GM12878 (cell line): ENCODE measurements at regions not wholly inside any gene's neighbourhood (a gene's known extent, or its start where the extent isn't known, plus 50 kb on each side); places are given as distances from the start of the nearest gene placed in this dataset.

Experiments used
- ATAC-seq: fragments of 200-7000 bp; cut with Tn5 transposase; 3 replicates; pipeline ENCODE4 v1.9.1; 2020; ENCODE audit warnings: mild to moderate bottlenecking, moderate library complexity
- BruUV-seq: library from RNA; stranded (reverse); fragments of 400-500 nt; replicated peaks from 2 replicates; lab custom pipeline; 2021; lab: Mats Ljungman, UMichigan
- CTCF ChIA-PET: fragments of 300-600 bp; sonication (Branson Sonifier 250); formaldehyde crosslinking; extraction: SDS; loops from one replicate; lab custom pipeline; 2021; ENCODE audit warnings: inconsistent platforms; lab: Yijun Ruan, JAX
- POLR2A ChIA-PET: fragments of 350-600 bp; formaldehyde crosslinking; extraction: SDS; loops from one replicate; lab custom pipeline; 2021; ENCODE audit warnings: inconsistent platforms; lab: Charles Lee
- RAD21 ChIA-PET: fragments of 300-600 bp; sonication (Branson Sonifier 250); formaldehyde crosslinking; loops from one replicate; lab custom pipeline; 2023; ENCODE audit warnings: antibody characterized with exemption; ENCODE audit not compliant: unreplicated experiment; lab: Charles Lee
- SMC1A ChIA-PET: fragments of 300-600 bp; sonication (Branson Sonifier 250); formaldehyde crosslinking; loops from one replicate; lab custom pipeline; 2023; ENCODE audit not compliant: unreplicated experiment, uncharacterized antibody; lab: Charles Lee
- DNase-seq: peaks from one replicate; pipeline ENCODE4 v3.0.0-alpha.2; 2011; ENCODE audit warnings: low read depth, low spot score
- FAIRE-seq: peaks from 3 replicates; lab custom pipeline; 2011; peaks lifted over from hg19 to GRCh38; lab: Jason Lieb, UNC
- H2AFZ ChIP-seq: 2 replicates; pipeline ENCODE4 v1.6.0; 2011; ENCODE audit warnings: low read depth, low read length, control low read depth; ENCODE audit not compliant: control insufficient read depth
- H3K27ac ChIP-seq: 2 replicates; pipeline ENCODE4 v1.5.1; 2011; ENCODE audit warnings: control low read depth; ENCODE audit not compliant: control insufficient read depth, insufficient read depth
- H3K27me3 ChIP-seq, 2 experiments: replicated peaks in 1 of 2; 2 replicates each; pipeline versions ENCODE4 v1.6.0 to v1.6.1; 2011; ENCODE audit warnings: low read length in 1 of 2; ENCODE audit not compliant: control insufficient read depth in 2 of 2, insufficient read depth in 2 of 2
- H3K36me3 ChIP-seq, 2 experiments: 2 replicates each; pipeline ENCODE4 v1.5.1; 2011; ENCODE audit warnings: low read length in 1 of 2; ENCODE audit not compliant: control insufficient read depth in 2 of 2, insufficient read depth in 2 of 2
- H3K4me1 ChIP-seq: 2 replicates; pipeline ENCODE4 v1.6.1; 2011; ENCODE audit warnings: mild to moderate bottlenecking, low read length, moderate library complexity, mixed read lengths; ENCODE audit not compliant: control insufficient read depth, insufficient read depth
- H3K4me2 ChIP-seq: 2 replicates; pipeline ENCODE4 v1.6.0; 2011; ENCODE audit warnings: control low read depth; ENCODE audit not compliant: control insufficient read depth, insufficient read depth
- H3K4me3 ChIP-seq: fragments of 200-600 bp; sonication (generic); 2 replicates; pipeline ENCODE4 v1.5.1; 2016
- H3K79me2 ChIP-seq: 2 replicates; pipeline ENCODE4 v1.6.0; 2011; ENCODE audit warnings: low read length; ENCODE audit not compliant: control insufficient read depth, insufficient read depth
- H3K9ac ChIP-seq: 2 replicates; pipeline ENCODE4 v1.8.0; 2011; ENCODE audit warnings: low read length, control low read depth, mixed read lengths; ENCODE audit not compliant: control insufficient read depth, insufficient read depth
- H3K9me3 ChIP-seq: replicated peaks from 3 replicates; pipeline ENCODE4 v1.5.1; 2011; ENCODE audit warnings: mild to moderate bottlenecking, low read length; ENCODE audit not compliant: control insufficient read depth, insufficient read depth
- H4K20me1 ChIP-seq: 2 replicates; pipeline ENCODE4 v1.6.0; 2011; ENCODE audit not compliant: control insufficient read depth, insufficient read depth
- ATF7 ChIP-seq: fragments of 450-650 bp; IDR thresholded peaks from 2 replicates; pipeline ENCODE4 v1.6.1; 2016; ENCODE audit warnings: low read depth, mild to moderate bottlenecking
- BHLHE40 ChIP-seq, 2 experiments: fragments of 450-650 bp in 1 of 2; IDR thresholded peaks; 2 replicates each; pipeline ENCODE4 v1.6.1; 2011 to 2017; ENCODE audit warnings: low read depth in 2 of 2, borderline replicate concordance in 1 of 2, improper control_type of control experiment in 1 of 2, low read length in 1 of 2, mild to moderate bottlenecking in 1 of 2
- CTCF ChIP-seq, 3 experiments: IDR thresholded peaks in 2 of 3; conservative IDR thresholded peaks in 1 of 3; 2 replicates each; pipeline ENCODE4 v1.5.1; 2011; ENCODE audit warnings: low read depth in 3 of 3, low read length in 3 of 3, mild to moderate bottlenecking in 3 of 3, control low read depth in 2 of 3, moderate library complexity in 2 of 3, inconsistent platforms in 1 of 3, mixed read lengths in 1 of 3; ENCODE audit not compliant: control insufficient read depth in 2 of 3, insufficient read depth in 1 of 3; ENCODE audit errors: extremely low read depth in 1 of 3
- RELA ChIP-seq: fragments of 450-650 bp; IDR thresholded peaks from 2 replicates; pipeline ENCODE4 v1.8.0; 2014; ENCODE audit warnings: borderline replicate concordance; ENCODE audit not compliant: partially characterized antibody
- TCF7 ChIP-seq: IDR thresholded peaks from 2 replicates; pipeline ENCODE4 v1.6.1; 2014; ENCODE audit warnings: antibody characterized with exemption, borderline replicate concordance
- ZBTB40 ChIP-seq: fragments of 450-650 bp; IDR thresholded peaks from 2 replicates; pipeline ENCODE4 v1.6.1; 2016; ENCODE audit warnings: mild to moderate bottlenecking, moderate library complexity, borderline replicate concordance
- ZNF274 ChIP-seq: IDR thresholded peaks from one replicate; pipeline ENCODE4 v1.8.0; 2011; ENCODE audit not compliant: insufficient read length, insufficient read depth
- ZNF622 ChIP-seq: fragments of 450-650 bp; IDR thresholded peaks from 2 replicates; pipeline ENCODE4 v1.6.1; 2017; ENCODE audit warnings: mild to moderate bottlenecking, inconsistent platforms
- WGBS: methylation state at CpG from one replicate; pipeline ENCODE4 v1.1.6; 2016; ENCODE audit warnings: low lambda C conversion rate; ENCODE audit not compliant: insufficient replicate concordance, insufficient coverage; ENCODE audit errors: missing lambda C conversion rate; 5-methylcytosine and 5-hydroxymethylcytosine counted together
- in situ Hi-C: fragments of 300-500 bp; cut with MboI; formaldehyde crosslinking; loops from 9 replicates; pipeline ENCODE4 v1.14.3; 2018; ENCODE audit warnings: mixed read lengths
- intact Hi-C: fragments of 100-400 bp; cut with micrococcal nuclease; formaldehyde crosslinking; loops from one replicate; pipeline ENCODE4 v1.14.2; 2022; ENCODE audit not compliant: unreplicated experiment

- Histone ChIP-seq H3K27me3 (no peaks in the 10 kb centered on the region), H3K27ac (no peak overlapping the region), H3K4me3 (no peak overlapping the region), H2AFZ (no peak overlapping the region), H3K4me1 (no peaks in the 10 kb centered on the region), H3K4me2 (no peak overlapping the region), H3K9me3 (no peaks in the 10 kb centered on the region; the same call in 2 of the 3 replicates), H4K20me1 (no peaks in the 10 kb centered on the region), H3K36me3 (no peaks in the 10 kb centered on the region), H3K79me2 (no peaks in the 10 kb centered on the region), H3K9ac (no peak overlapping the region)
- BruUV-seq: no TSS peak
- SMC1A ChIA-PET: interaction anchor here (0.6 kb wide), 1 partner anchor 42 kb away, joined by 3 read pairs; no protein-coding TSS in a partner anchor
- 13% methylated on average over 4 of the region's 4 CpGs for WGBS
- RAD21 ChIA-PET: no interaction called here
- POLR2A ChIA-PET: no interaction called here
- in situ Hi-C loops (no loop called here), intact Hi-C loops (no loop called here)
- no peak for ATAC-seq
- 0 out of 6 replicates have a peak, but pooled peaks of 1 of the 3 experiments have one; percentile 1 for TF ChIP-seq CTCF (IDR thresholded peaks at IDR 0.05 in 2 of 3, conservative IDR thresholded peaks at IDR 0.05 in 1 of 3; ENCODE audit: control insufficient read depth in 2 of 3, extremely low read depth in 1 of 3, insufficient read depth in 1 of 3, low read depth in 3 of 3, low read length in 3 of 3)
- TF ChIP-seq RELA: no peak
- no peak for DNase-seq
- CTCF ChIA-PET: interaction anchor here (1.2 kb wide), 1 partner anchor 49 kb away, joined by 3 read pairs; no protein-coding TSS in a partner anchor
- no peak for FAIRE-seq
These were observed 365.7 kb downstream of the NPIPA8 start for GRCh38 chr16:17970816-17971331.

- no TSS peak for BruUV-seq
- no peaks in the 10 kb centered on the region for H3K4me1 ChIP-seq
- 14% methylated on average over 5 of the region's 5 CpGs for WGBS
- H3K4me3 ChIP-seq: no peak overlapping the region
- in situ Hi-C loops (no loop called here), intact Hi-C loops (no loop called here)
- no peak for ATAC-seq
- no peaks in the 10 kb centered on the region for H3K36me3 ChIP-seq
- no peak overlapping the region for H3K27ac ChIP-seq
- no peak for FAIRE-seq
- no peak for DNase-seq
- no peaks in the 10 kb centered on the region for H3K79me2 ChIP-seq
- H4K20me1 ChIP-seq: no peaks in the 10 kb centered on the region
- ChIA-PET RAD21 (no interaction called here), CTCF (interaction anchor here (1.2 kb wide), 1 partner anchor 48 kb away, joined by 3 read pairs; no protein-coding TSS in a partner anchor), POLR2A (no interaction called here), SMC1A (interaction anchor here (0.6 kb wide), 1 partner anchor 42 kb away, joined by 3 read pairs; no protein-coding TSS in a partner anchor)
- no peaks in the 10 kb centered on the region; the same call in 2 of the 3 replicates for H3K9me3 ChIP-seq
- no peaks in the 10 kb centered on the region for H3K27me3 ChIP-seq
- no peak overlapping the region for H3K4me2 ChIP-seq
- no peak overlapping the region for H2AFZ ChIP-seq
- H3K9ac ChIP-seq: no peak overlapping the region
- TF ChIP-seq BHLHE40 (IDR thresholded peaks at IDR 0.05; ENCODE audit: borderline replicate concordance in 1 of 2, low read depth in 2 of 2, low read length in 1 of 2) (no peak), ZBTB40 (no peak), ATF7 (no peak), ZNF622 (no peak), TCF7 (no peak), ZNF274 (no peak)
These were observed 366.3 kb downstream of the NPIPA8 start for GRCh38 chr16:17970157-17970765.
